ENCODE measurements at regions not wholly inside any gene's neighbourhood (a gene's known extent, or its start where the extent isn't known, plus 50 kb on each side); places are given as distances from the start of the nearest gene placed in this dataset.

DNA sequence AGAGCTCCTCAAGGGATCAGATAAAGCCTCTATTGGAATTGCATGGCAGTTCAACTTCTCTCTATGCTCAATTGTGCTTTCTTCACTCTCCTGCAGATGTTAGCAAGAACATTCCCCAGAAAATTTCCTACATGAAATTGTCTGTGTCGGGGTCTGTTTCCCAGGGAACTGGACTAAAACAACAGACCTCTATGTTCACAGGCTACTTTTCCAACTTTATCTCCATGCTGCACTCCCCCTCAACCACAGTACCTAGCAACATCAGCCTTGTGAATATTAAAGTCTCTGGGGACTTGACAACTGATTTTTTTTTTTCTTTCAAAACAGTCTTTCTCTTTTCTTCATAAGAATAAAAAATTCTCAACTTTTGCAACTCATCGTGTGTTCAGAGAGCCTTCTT lies 1470.8 kb upstream of the ADGRL3 start:
- DNase-seq (ENCODE audit: low spot score) (no peak), FAIRE-seq (no peak), ATAC-seq (no peak)
- Histone ChIP-seq H3K4me2 (ENCODE audit: low read depth, low read length) (no peak overlapping the region), H3K4me3 (replicated peaks in 1 of 3; ENCODE audit: insufficient read depth in 1 of 3, low read depth in 2 of 3, low read length in 3 of 3) (no peak overlapping the region), H3K9me3 (ENCODE audit: low read length) (no peaks in the 10 kb centered on the region), H2AFZ (ENCODE audit: low read length) (no peak overlapping the region), H3K9ac (ENCODE audit: insufficient read depth, low read depth, low read length) (no peak overlapping the region), H3K4me1 (ENCODE audit: insufficient read depth, low read length) (no peaks in the 10 kb centered on the region), H4K20me1 (ENCODE audit: insufficient read depth, low read length) (no peaks in the 10 kb centered on the region), H3K36me3 (replicated peaks in 1 of 2; ENCODE audit: control insufficient read depth in 1 of 2, insufficient read depth in 2 of 2, low read length in 2 of 2) (no peaks in the 10 kb centered on the region), H3K27me3 (ENCODE audit: control insufficient read depth in 1 of 2, insufficient read depth in 2 of 2, low read length in 2 of 2) (no peaks in the 10 kb centered on the region), H3K79me2 (ENCODE audit: insufficient read depth, low read length) (no peaks in the 10 kb centered on the region), H3K27ac (ENCODE audit: extremely low read length, insufficient read depth, low read length) (no peak overlapping the region)
- CTCF ChIA-PET (ENCODE audit: low intra/inter-chr PET ratio, low total read pairs): no interaction called here
- in situ Hi-C loops (cut with HindIII; ENCODE audit: extremely low pct_ligation_motif_present, low pct_unique_long_range_greater_than_20kb): no loop called here
- no TSS peak for BruUV-seq (replicated peaks)
- no peak for TF ChIP-seq PAF1 (CRISPR knock-in tag; IDR thresholded peaks at IDR 0.05)
- TF ChIP-seq, protein P1, sequence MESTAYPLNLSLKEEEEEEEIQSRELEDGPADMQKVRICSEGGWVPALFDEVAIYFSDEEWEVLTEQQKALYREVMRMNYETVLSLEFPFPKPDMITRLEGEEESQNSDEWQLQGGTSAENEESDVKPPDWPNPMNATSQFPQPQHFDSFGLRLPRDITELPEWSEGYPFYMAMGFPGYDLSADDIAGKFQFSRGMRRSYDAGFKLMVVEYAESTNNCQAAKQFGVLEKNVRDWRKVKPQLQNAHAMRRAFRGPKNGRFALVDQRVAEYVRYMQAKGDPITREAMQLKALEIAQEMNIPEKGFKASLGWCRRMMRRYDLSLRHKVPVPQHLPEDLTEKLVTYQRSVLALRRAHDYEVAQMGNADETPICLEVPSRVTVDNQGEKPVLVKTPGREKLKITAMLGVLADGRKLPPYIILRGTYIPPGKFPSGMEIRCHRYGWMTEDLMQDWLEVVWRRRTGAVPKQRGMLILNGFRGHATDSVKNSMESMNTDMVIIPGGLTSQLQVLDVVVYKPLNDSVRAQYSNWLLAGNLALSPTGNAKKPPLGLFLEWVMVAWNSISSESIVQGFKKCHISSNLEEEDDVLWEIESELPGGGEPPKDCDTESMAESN (CRISPR knock-in tag; conservative IDR thresholded peaks at IDR 0.05): no peak
- TF ChIP-seq NBN (conservative IDR thresholded peaks at IDR 0.05): no peak
- TF ChIP-seq ZNF234 (CRISPR knock-in tag; conservative IDR thresholded peaks at IDR 0.05): no peak
- TF ChIP-seq ZFX (CRISPR knock-in tag; IDR thresholded peaks at IDR 0.05; ENCODE audit: low read depth): no peak
- TF ChIP-seq ZNF12 (CRISPR knock-in tag; IDR thresholded peaks at IDR 0.05): no peak
- TF ChIP-seq, protein P2, sequence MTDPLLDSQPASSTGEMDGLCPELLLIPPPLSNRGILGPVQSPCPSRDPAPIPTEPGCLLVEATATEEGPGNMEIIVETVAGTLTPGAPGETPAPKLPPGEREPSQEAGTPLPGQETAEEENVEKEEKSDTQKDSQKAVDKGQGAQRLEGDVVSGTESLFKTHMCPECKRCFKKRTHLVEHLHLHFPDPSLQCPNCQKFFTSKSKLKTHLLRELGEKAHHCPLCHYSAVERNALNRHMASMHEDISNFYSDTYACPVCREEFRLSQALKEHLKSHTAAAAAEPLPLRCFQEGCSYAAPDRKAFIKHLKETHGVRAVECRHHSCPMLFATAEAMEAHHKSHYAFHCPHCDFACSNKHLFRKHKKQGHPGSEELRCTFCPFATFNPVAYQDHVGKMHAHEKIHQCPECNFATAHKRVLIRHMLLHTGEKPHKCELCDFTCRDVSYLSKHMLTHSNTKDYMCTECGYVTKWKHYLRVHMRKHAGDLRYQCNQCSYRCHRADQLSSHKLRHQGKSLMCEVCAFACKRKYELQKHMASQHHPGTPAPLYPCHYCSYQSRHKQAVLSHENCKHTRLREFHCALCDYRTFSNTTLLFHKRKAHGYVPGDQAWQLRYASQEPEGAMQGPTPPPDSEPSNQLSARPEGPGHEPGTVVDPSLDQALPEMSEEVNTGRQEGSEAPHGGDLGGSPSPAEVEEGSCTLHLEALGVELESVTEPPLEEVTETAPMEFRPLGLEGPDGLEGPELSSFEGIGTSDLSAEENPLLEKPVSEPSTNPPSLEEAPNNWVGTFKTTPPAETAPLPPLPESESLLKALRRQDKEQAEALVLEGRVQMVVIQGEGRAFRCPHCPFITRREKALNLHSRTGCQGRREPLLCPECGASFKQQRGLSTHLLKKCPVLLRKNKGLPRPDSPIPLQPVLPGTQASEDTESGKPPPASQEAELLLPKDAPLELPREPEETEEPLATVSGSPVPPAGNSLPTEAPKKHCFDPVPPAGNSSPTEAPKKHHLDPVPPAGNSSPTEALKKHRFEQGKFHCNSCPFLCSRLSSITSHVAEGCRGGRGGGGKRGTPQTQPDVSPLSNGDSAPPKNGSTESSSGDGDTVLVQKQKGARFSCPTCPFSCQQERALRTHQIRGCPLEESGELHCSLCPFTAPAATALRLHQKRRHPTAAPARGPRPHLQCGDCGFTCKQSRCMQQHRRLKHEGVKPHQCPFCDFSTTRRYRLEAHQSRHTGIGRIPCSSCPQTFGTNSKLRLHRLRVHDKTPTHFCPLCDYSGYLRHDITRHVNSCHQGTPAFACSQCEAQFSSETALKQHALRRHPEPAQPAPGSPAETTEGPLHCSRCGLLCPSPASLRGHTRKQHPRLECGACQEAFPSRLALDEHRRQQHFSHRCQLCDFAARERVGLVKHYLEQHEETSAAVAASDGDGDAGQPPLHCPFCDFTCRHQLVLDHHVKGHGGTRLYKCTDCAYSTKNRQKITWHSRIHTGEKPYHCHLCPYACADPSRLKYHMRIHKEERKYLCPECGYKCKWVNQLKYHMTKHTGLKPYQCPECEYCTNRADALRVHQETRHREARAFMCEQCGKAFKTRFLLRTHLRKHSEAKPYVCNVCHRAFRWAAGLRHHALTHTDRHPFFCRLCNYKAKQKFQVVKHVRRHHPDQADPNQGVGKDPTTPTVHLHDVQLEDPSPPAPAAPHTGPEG (CRISPR knock-in tag; IDR thresholded peaks at IDR 0.05): no peak
- TF ChIP-seq SMC3 (IDR thresholded peaks at IDR 0.05; ENCODE audit: low read length): no peak
- TF ChIP-seq EP300 (IDR thresholded peaks at IDR 0.05; ENCODE audit: low read depth in 2 of 2, low read length in 2 of 2): no peak
- TF ChIP-seq EP300 (CRISPR knock-in tag; IDR thresholded peaks at IDR 0.05; ENCODE audit: borderline replicate concordance): no peak
- TF ChIP-seq SMAD1 (CRISPR knock-in tag; IDR thresholded peaks at IDR 0.05; ENCODE audit: borderline replicate concordance, low read depth): no peak
- TF ChIP-seq ZMYM4 (CRISPR knock-in tag; IDR thresholded peaks at IDR 0.05): no peak
- POLR2A ChIA-PET: no interaction called here
- intact Hi-C loops (cut with micrococcal nuclease; ENCODE audit: unreplicated experiment): no loop called here
- 3% methylated on average over 2 of the region's 2 CpGs for WGBS (ENCODE audit: low lambda C conversion rate)
